SK-N-SH treated with all-trans-retinoic acid at 6 μM for 48 hours (cell line): ENCODE measurements at regions not wholly inside any gene's neighbourhood (a gene's known extent, or its start where the extent isn't known, plus 50 kb on each side); places are given as distances from the start of the nearest gene placed in this dataset.

Experiments
- ATAC-seq: fragments of 200-7000 bp; cut with Tn5 transposase; 3 replicates; pipeline ENCODE4 v1.9.1; 2020; ENCODE audit warnings: mild to moderate bottlenecking, moderate library complexity
- BACH2 ChIP-seq: fragments of 250-450 bp; sonication (Bioruptor Pico); IDR thresholded peaks from 2 replicates; pipeline ENCODE4 v1.9.0; 2021; ENCODE audit warnings: mild to moderate bottlenecking, borderline replicate concordance
- CREB5 ChIP-seq: fragments of 250-450 bp; sonication (Bioruptor Pico); IDR thresholded peaks from 2 replicates; pipeline ENCODE4 v1.5.1; 2020; ENCODE audit warnings: low read depth, mild to moderate bottlenecking, moderate library complexity
- CSDC2 ChIP-seq: fragments of 250-450 bp; sonication (Bioruptor Pico); IDR thresholded peaks from 2 replicates; pipeline ENCODE4 v1.5.0; 2020; ENCODE audit warnings: mild to moderate bottlenecking, moderate library complexity
- CSRNP3 ChIP-seq: fragments of 250-450 bp; sonication (Bioruptor Pico); IDR thresholded peaks from 2 replicates; pipeline ENCODE4 v1.5.1; 2021; ENCODE audit warnings: mild to moderate bottlenecking, moderate library complexity
- GLIS3 ChIP-seq: fragments of 250-450 bp; sonication (Bioruptor Pico); IDR thresholded peaks from 2 replicates; pipeline ENCODE4 v1.5.0; 2020; ENCODE audit warnings: mild to moderate bottlenecking, moderate library complexity
- ISL1 ChIP-seq: fragments of 250-450 bp; sonication (Bioruptor Pico); IDR thresholded peaks from 2 replicates; pipeline ENCODE4 v2.1.2; 2022; ENCODE audit warnings: mild to moderate bottlenecking, moderate library complexity
- OSR1 ChIP-seq: fragments of 250-450 bp; sonication (Bioruptor Pico); IDR thresholded peaks from 2 replicates; pipeline ENCODE4 v1.8.0; 2022; ENCODE audit warnings: moderate library complexity, mild to moderate bottlenecking, inconsistent platforms
- PATZ1 ChIP-seq: fragments of 250-450 bp; sonication (Bioruptor Pico); IDR thresholded peaks from 2 replicates; pipeline ENCODE4 v1.8.0; 2020; ENCODE audit warnings: mild to moderate bottlenecking, moderate library complexity, borderline replicate concordance
- POU6F1 ChIP-seq: fragments of 250-450 bp; sonication (Bioruptor Pico); IDR thresholded peaks from 2 replicates; pipeline ENCODE4 v1.8.0; 2021; ENCODE audit warnings: low read depth, mild to moderate bottlenecking, moderate library complexity, borderline replicate concordance
- RARB ChIP-seq: fragments of 250-450 bp; sonication (Bioruptor Pico); IDR thresholded peaks from 2 replicates; pipeline ENCODE4 v1.8.0; 2021; ENCODE audit warnings: mild to moderate bottlenecking, moderate library complexity
- SNAI2 ChIP-seq: fragments of 250-450 bp; sonication (Bioruptor Pico); IDR thresholded peaks from 2 replicates; pipeline ENCODE4 v1.5.0; 2020; ENCODE audit warnings: mild to moderate bottlenecking, moderate library complexity
- TCF4 ChIP-seq: fragments of 250-450 bp; sonication (Bioruptor Pico); IDR thresholded peaks from 2 replicates; pipeline ENCODE4 v1.8.0; 2021; ENCODE audit warnings: mild to moderate bottlenecking, moderate library complexity, borderline replicate concordance
- TOX ChIP-seq: fragments of 250-450 bp; sonication (Bioruptor Pico); IDR thresholded peaks from 2 replicates; pipeline ENCODE4 v1.8.0; 2021; ENCODE audit warnings: mild to moderate bottlenecking, moderate library complexity, borderline replicate concordance
- TSHZ2 ChIP-seq: fragments of 250-450 bp; sonication (Bioruptor Pico); IDR thresholded peaks from 2 replicates; pipeline ENCODE4 v1.5.0; 2020; ENCODE audit warnings: mild to moderate bottlenecking, moderate library complexity
- ZC3H10 ChIP-seq: fragments of 250-450 bp; sonication (Bioruptor Pico); IDR thresholded peaks from 2 replicates; pipeline ENCODE4 v1.5.1; 2021; ENCODE audit warnings: mild to moderate bottlenecking, moderate library complexity
- ZFP3 ChIP-seq: fragments of 250-450 bp; sonication (Bioruptor Pico); IDR thresholded peaks from 2 replicates; pipeline ENCODE4 v1.5.0; 2020; ENCODE audit warnings: mild to moderate bottlenecking, moderate library complexity
- ZFP30 ChIP-seq: fragments of 450-650 bp; formaldehyde crosslinking; IDR thresholded peaks from 2 replicates; pipeline ENCODE4 v1.5.0; 2022; ENCODE audit warnings: mild to moderate bottlenecking, moderate library complexity

GRCh38 chr4:79512363-79512762, 104.3 kb upstream of the GK2 start:
- ATAC-seq = no peak
- TF ChIP-seq TOX = no peak
- TF ChIP-seq ZFP30 (CRISPR knock-in tag) = no peak
- TF ChIP-seq ISL1 (CRISPR knock-in tag) = no peak
- no peak for TF ChIP-seq POU6F1 (CRISPR knock-in tag)
- no peak for TF ChIP-seq PATZ1 (CRISPR knock-in tag)
- TF ChIP-seq TSHZ2 (CRISPR knock-in tag) = no peak
- TF ChIP-seq ZC3H10 = no peak
- no peak for TF ChIP-seq SNAI2 (CRISPR knock-in tag)
- TF ChIP-seq GLIS3 (CRISPR knock-in tag) = no peak
- no peak for TF ChIP-seq OSR1
- TF ChIP-seq ZFP3 (CRISPR knock-in tag) = no peak
- no peak for TF ChIP-seq TCF4 (CRISPR knock-in tag)
- no peak for TF ChIP-seq RARB (CRISPR knock-in tag)
- TF ChIP-seq BACH2 (CRISPR knock-in tag) = no peak
- TF ChIP-seq, all 23 proteins: peak for 0

GRCh38 chr4:79502081-79502480, 94.1 kb upstream of the GK2 start:
- no peak for TF ChIP-seq CSRNP3 (CRISPR knock-in tag)
- no peak for TF ChIP-seq RARB (CRISPR knock-in tag)
- TF ChIP-seq CSDC2 (CRISPR knock-in tag) = no peak
- TF ChIP-seq BACH2 (CRISPR knock-in tag) = no peak
- no peak for TF ChIP-seq SNAI2 (CRISPR knock-in tag)
- TF ChIP-seq TSHZ2 (CRISPR knock-in tag) = no peak
- TF ChIP-seq ZC3H10 = no peak
- no peak for ATAC-seq

- TF ChIP-seq TCF4 (CRISPR knock-in tag) = no peak
- ATAC-seq = no peak
Measured at GRCh38 chr4:79498282-79498681, 90.3 kb upstream of the GK2 start.

GRCh38 chr4:79497001-79497400, 89.0 kb upstream of the GK2 start:
- ATAC-seq = no peak
- no peak for TF ChIP-seq GLIS3 (CRISPR knock-in tag)
- no peak for TF ChIP-seq CSDC2 (CRISPR knock-in tag)
- TF ChIP-seq ZFP3 (CRISPR knock-in tag) = no peak
- TF ChIP-seq ZFP30 (CRISPR knock-in tag) = no peak
- TF ChIP-seq PATZ1 (CRISPR knock-in tag) = no peak
- no peak for TF ChIP-seq CREB5 (CRISPR knock-in tag)
- TF ChIP-seq BACH2 (CRISPR knock-in tag) = no peak
- no peak for TF ChIP-seq TCF4 (CRISPR knock-in tag)
- TF ChIP-seq OSR1 = no peak
- TF ChIP-seq POU6F1 (CRISPR knock-in tag) = no peak
- TF ChIP-seq ZC3H10 = no peak
- no peak for TF ChIP-seq TOX
